ENCODE measurements at regions not wholly inside any gene's neighbourhood (a gene's known extent, or its start where the extent isn't known, plus 50 kb on each side); places are given as distances from the start of the nearest gene placed in this dataset.

- no peak for TF ChIP-seq CTCF (conservative IDR thresholded peaks at IDR 0.05; ENCODE audit: low read depth, low read length)
- H3K4me3 ChIP-seq (ENCODE audit: low read depth, low read length): no peak overlapping the region
- DNase-seq (ENCODE audit: low read depth): no peak
Measured at GRCh38 chr2:119078796-119079195, 79.8 kb downstream of the C1QL2 start.

GRCh38 chr2:119076713-119077112 lies 81.8 kb downstream of the C1QL2 start:
- DNase-seq (ENCODE audit: low read depth): no peak
- H3K4me3 ChIP-seq (ENCODE audit: low read depth, low read length): no peak overlapping the region
- TF ChIP-seq CTCF (conservative IDR thresholded peaks at IDR 0.05; ENCODE audit: low read depth, low read length): no peak

GRCh38 chr2:119073213-119073612 lies 85.3 kb downstream of the C1QL2 start:
- H3K4me3 ChIP-seq (ENCODE audit: low read depth, low read length): no peak overlapping the region
- no peak for DNase-seq (ENCODE audit: low read depth)
- TF ChIP-seq CTCF (conservative IDR thresholded peaks at IDR 0.05; ENCODE audit: low read depth, low read length): no peak

GRCh38 chr2:119071476-119071875 lies 87.1 kb downstream of the C1QL2 start:
- no peak overlapping the region for H3K4me3 ChIP-seq (ENCODE audit: low read depth, low read length)
- DNase-seq (ENCODE audit: low read depth): no peak
- no peak for TF ChIP-seq CTCF (conservative IDR thresholded peaks at IDR 0.05; ENCODE audit: low read depth, low read length)

- DNase-seq (ENCODE audit: low read depth): no peak
- H3K4me3 ChIP-seq (ENCODE audit: low read depth, low read length): no peak overlapping the region
- TF ChIP-seq CTCF (conservative IDR thresholded peaks at IDR 0.05; ENCODE audit: low read depth, low read length): no peak
Measured at GRCh38 chr2:119069781-119070180, 88.8 kb downstream of the C1QL2 start.

- no peak for DNase-seq (ENCODE audit: low read depth)
- no peak overlapping the region for H3K4me3 ChIP-seq (ENCODE audit: low read depth, low read length)
- TF ChIP-seq CTCF (conservative IDR thresholded peaks at IDR 0.05; ENCODE audit: low read depth, low read length): no peak
Measured at GRCh38 chr2:119068154-119068725, 90.3 kb downstream of the C1QL2 start.

- DNase-seq (ENCODE audit: low read depth): no peak
- H3K4me3 ChIP-seq (ENCODE audit: low read depth, low read length): no peak overlapping the region
- TF ChIP-seq CTCF (conservative IDR thresholded peaks at IDR 0.05; ENCODE audit: low read depth, low read length): no peak
Measured at GRCh38 chr2:119066272-119066804, 92.2 kb downstream of the C1QL2 start.

Measured in epithelial cell of proximal tubule (primary cell).